ENCODE measurements at regions not wholly inside any gene's neighbourhood (a gene's known extent, or its start where the extent isn't known, plus 50 kb on each side); places are given as distances from the start of the nearest gene placed in this dataset.
"Not testable (repeated sequence)": the region's sequence is repeated elsewhere in the genome, so short reads cannot be mapped to it uniquely, and the experiment has no call there.

- no peak for TF ChIP-seq CTCF (IDR thresholded peaks at IDR 0.05; ENCODE audit: unreplicated experiment)
- H3K9me3 Mint-ChIP-seq (ENCODE audit: unreplicated experiment) = no peaks in the 10 kb centered on the region
- no peak overlapping the region for H3K27ac Mint-ChIP-seq (ENCODE audit: unreplicated experiment)
- no peak for DNase-seq (ENCODE audit: low spot score)
- no peak overlapping the region for H3K4me3 Mint-ChIP-seq (ENCODE audit: unreplicated experiment)
- no peaks in the 10 kb centered on the region for H3K27me3 Mint-ChIP-seq (ENCODE audit: unreplicated experiment)
- no peaks in the 10 kb centered on the region for H3K4me1 Mint-ChIP-seq (ENCODE audit: unreplicated experiment)
- H3K36me3 Mint-ChIP-seq (ENCODE audit: low read depth, unreplicated experiment) = no peaks in the 10 kb centered on the region
Measured at GRCh38 chr4:127400276-127400675, 232.5 kb upstream of the INTU start.

GRCh38 chr4:127400731-127401346 is 231.9 kb upstream of the INTU start:
- Mint-ChIP-seq H3K36me3 (ENCODE audit: low read depth, unreplicated experiment) (no peaks in the 10 kb centered on the region), H3K9me3 (ENCODE audit: unreplicated experiment) (no peaks in the 10 kb centered on the region), H3K4me1 (ENCODE audit: unreplicated experiment) (no peaks in the 10 kb centered on the region), H3K4me3 (ENCODE audit: unreplicated experiment) (no peak overlapping the region), H3K27ac (ENCODE audit: unreplicated experiment) (no peak overlapping the region), H3K27me3 (ENCODE audit: unreplicated experiment) (no peaks in the 10 kb centered on the region)
- TF ChIP-seq CTCF (IDR thresholded peaks at IDR 0.05; ENCODE audit: unreplicated experiment) = peak; percentile 60
- peak; percentile 72 for DNase-seq (ENCODE audit: low spot score)

GRCh38 chr4:127403471-127404084 is 229.2 kb upstream of the INTU start:
- Mint-ChIP-seq H3K4me3 (ENCODE audit: unreplicated experiment) (no peak overlapping the region), H3K27ac (ENCODE audit: unreplicated experiment) (no peak overlapping the region), H3K9me3 (ENCODE audit: unreplicated experiment) (peaks cover 5% of the 10 kb centered on the region), H3K27me3 (ENCODE audit: unreplicated experiment) (no peaks in the 10 kb centered on the region), H3K36me3 (ENCODE audit: low read depth, unreplicated experiment) (peaks cover 5% of the 10 kb centered on the region), H3K4me1 (ENCODE audit: unreplicated experiment) (no peaks in the 10 kb centered on the region)
- no peak for TF ChIP-seq CTCF (IDR thresholded peaks at IDR 0.05; ENCODE audit: unreplicated experiment)
- no peak for DNase-seq (ENCODE audit: low spot score)

GRCh38 chr4:127406187-127406586 is 226.6 kb upstream of the INTU start:
- peaks cover 10% of the 10 kb centered on the region for H3K36me3 Mint-ChIP-seq (ENCODE audit: low read depth, unreplicated experiment)
- H3K4me1 Mint-ChIP-seq (ENCODE audit: unreplicated experiment) = no peaks in the 10 kb centered on the region
- no peaks in the 10 kb centered on the region for H3K27me3 Mint-ChIP-seq (ENCODE audit: unreplicated experiment)
- H3K9me3 Mint-ChIP-seq (ENCODE audit: unreplicated experiment) = peaks cover 5% of the 10 kb centered on the region
- no peak for DNase-seq (ENCODE audit: low spot score)
- H3K4me3 Mint-ChIP-seq (ENCODE audit: unreplicated experiment) = no peak overlapping the region
- no peak overlapping the region for H3K27ac Mint-ChIP-seq (ENCODE audit: unreplicated experiment)
- TF ChIP-seq CTCF (IDR thresholded peaks at IDR 0.05; ENCODE audit: unreplicated experiment) = no peak

- not testable (repeated sequence) for H3K36me3 Mint-ChIP-seq (ENCODE audit: low read depth, unreplicated experiment); H3K4me1 Mint-ChIP-seq (ENCODE audit: unreplicated experiment); H3K9me3 Mint-ChIP-seq (ENCODE audit: unreplicated experiment); H3K27me3 Mint-ChIP-seq (ENCODE audit: unreplicated experiment); H3K27ac Mint-ChIP-seq (ENCODE audit: unreplicated experiment); DNase-seq (ENCODE audit: low spot score); H3K4me3 Mint-ChIP-seq (ENCODE audit: unreplicated experiment)
Measured at GRCh38 chr4:127407572-127407971, 225.2 kb upstream of the INTU start.
